ENCODE measurements at regions not wholly inside any gene's neighbourhood (a gene's known extent, or its start where the extent isn't known, plus 50 kb on each side); places are given as distances from the start of the nearest gene placed in this dataset.
A peak's percentile ranks its signal among the peaks of the same experiment; 100 is the strongest.

DNA sequence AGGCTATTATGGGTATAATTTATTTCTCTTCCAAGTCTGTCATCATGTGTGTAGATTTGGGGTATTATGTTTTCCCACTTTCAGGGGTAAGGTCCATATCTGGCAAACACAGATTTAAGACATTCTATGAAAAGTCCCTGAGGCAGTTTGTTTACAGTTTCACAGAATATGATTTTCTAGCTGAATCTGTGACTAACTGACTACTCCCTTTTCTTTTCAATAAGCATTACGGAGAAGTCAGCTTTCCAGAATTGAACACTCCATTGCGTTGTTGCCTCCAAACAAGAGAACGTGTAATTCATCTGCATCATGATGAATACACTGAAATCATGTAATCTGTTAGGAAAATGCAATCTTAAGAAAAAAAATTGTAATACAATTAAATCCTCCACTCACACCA is 226.7 kb upstream of the SFRP2 start:
- Mint-ChIP-seq H3K4me1 (peaks cover 2% of the 10 kb centered on the region), H3K27ac (no peak overlapping the region)

DNA sequence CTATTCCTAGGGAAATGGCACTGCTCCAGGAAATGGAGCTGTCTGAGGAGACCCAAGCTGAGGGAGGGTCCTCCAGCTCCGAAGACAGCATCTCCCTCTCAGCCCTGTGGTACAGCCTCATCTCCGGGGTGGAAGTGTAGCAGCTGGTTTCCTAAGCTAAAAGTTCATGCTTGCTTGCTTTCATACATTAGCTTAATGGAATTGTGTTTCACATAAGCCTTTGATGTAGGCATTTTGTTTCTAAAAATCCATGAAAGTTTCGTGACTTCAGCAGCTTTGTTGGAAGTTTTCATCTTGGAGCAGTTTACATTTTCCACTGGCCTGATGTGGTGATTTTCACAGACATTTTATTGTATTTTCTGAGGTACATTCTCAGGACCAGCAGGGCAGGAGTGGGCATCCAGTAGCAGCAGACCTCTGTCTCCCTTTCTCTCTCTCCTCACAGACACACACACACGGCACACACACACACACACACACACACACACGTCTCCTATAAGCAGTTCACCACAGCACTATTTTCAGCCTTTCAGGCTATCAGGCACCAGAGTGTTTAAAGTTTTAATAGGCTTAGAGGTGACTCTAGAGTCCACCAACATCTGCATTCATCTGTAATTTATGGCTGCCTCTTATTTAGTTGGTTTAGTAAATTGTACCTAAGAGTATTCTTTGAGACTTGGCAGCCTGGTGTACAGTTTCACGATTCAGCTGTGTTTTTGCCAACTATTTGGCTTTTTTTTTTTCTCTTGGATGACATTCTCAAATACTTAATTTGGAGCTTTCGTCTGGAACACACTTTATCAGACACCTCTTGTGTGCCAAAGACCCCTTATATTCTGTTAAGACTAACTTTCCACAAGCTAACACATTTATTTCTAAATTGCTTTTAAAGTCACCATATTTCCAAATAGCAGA is 225.8 kb upstream of the SFRP2 start:
- Mint-ChIP-seq H3K9me3 (no peaks in the 10 kb centered on the region), H3K36me3 (no peaks in the 10 kb centered on the region), H3K27me3 (ENCODE audit: low read depth) (no peaks in the 10 kb centered on the region), H3K4me1 (peaks cover 2% of the 10 kb centered on the region), H3K4me3 (no peak overlapping the region), H3K27ac (peak overlapping the region; percentile 7)
- TF ChIP-seq, protein P1, sequence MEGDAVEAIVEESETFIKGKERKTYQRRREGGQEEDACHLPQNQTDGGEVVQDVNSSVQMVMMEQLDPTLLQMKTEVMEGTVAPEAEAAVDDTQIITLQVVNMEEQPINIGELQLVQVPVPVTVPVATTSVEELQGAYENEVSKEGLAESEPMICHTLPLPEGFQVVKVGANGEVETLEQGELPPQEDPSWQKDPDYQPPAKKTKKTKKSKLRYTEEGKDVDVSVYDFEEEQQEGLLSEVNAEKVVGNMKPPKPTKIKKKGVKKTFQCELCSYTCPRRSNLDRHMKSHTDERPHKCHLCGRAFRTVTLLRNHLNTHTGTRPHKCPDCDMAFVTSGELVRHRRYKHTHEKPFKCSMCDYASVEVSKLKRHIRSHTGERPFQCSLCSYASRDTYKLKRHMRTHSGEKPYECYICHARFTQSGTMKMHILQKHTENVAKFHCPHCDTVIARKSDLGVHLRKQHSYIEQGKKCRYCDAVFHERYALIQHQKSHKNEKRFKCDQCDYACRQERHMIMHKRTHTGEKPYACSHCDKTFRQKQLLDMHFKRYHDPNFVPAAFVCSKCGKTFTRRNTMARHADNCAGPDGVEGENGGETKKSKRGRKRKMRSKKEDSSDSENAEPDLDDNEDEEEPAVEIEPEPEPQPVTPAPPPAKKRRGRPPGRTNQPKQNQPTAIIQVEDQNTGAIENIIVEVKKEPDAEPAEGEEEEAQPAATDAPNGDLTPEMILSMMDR (IDR thresholded peaks at IDR 0.05; ENCODE audit: unreplicated experiment), result no peak
- DNase-seq (ENCODE audit: low spot score in 2 of 2, unreplicated experiment in 2 of 2), result no peak

More for the DNA sequence above, 226.7 kb upstream of the SFRP2 start:
- no peak for DNase-seq (ENCODE audit: low spot score in 2 of 2, unreplicated experiment in 2 of 2)
- TF ChIP-seq, protein P1 (IDR thresholded peaks at IDR 0.05; ENCODE audit: unreplicated experiment), result no peak
- Mint-ChIP-seq H3K9me3 (no peaks in the 10 kb centered on the region), H3K4me3 (no peak overlapping the region), H3K27me3 (ENCODE audit: low read depth) (no peaks in the 10 kb centered on the region), H3K36me3 (no peaks in the 10 kb centered on the region)

DNA sequence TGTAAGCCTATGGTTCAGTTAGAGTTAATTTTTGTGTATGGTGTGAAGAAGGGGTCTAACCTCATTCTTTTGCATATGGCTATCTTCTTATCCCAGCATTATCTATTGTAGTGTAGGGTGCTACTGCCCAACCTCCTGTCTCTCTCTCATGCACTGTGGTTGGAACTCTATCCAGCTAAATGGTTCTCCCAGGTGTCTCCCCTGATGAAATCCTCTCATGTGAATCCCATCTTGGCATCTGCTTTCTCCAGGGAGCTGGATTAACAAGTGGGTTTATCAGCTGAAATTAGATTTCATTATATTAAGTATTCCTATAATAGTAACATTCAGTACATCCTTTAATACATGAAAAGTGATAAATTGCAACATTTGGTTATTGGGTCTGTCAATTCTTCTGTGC is 224.7 kb upstream of the SFRP2 start:
- no peaks in the 10 kb centered on the region for H3K27me3 Mint-ChIP-seq (ENCODE audit: low read depth)
- DNase-seq (ENCODE audit: low spot score in 2 of 2, unreplicated experiment in 2 of 2), result no peak
- H3K27ac Mint-ChIP-seq, result no peak overlapping the region
- H3K9me3 Mint-ChIP-seq, result no peaks in the 10 kb centered on the region
- TF ChIP-seq, protein P1 (IDR thresholded peaks at IDR 0.05; ENCODE audit: unreplicated experiment), result no peak
- peaks cover 2% of the 10 kb centered on the region for H3K4me1 Mint-ChIP-seq
- no peak overlapping the region for H3K4me3 Mint-ChIP-seq
- no peaks in the 10 kb centered on the region for H3K36me3 Mint-ChIP-seq

DNA sequence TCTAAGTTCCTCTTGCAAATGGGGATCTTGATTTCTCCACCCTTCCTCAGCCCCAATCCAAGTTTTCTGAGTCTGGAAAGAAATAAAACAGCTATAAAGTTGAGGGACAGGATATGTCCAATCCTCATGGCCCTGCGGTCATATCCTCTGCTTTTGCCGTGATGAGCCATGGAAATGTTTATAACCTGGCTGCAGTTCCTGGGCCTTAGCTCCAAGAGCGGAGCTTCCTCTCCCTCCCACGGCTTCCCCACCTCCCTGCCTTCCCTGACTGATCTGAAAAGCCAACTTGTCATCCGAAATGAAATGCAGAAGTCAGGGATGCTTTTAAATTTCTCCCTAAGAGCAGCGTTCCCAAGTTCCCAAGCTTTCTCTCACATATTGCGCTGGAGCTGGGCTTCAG is 221.5 kb upstream of the SFRP2 start:
- no peaks in the 10 kb centered on the region for H3K36me3 Mint-ChIP-seq
- no peak overlapping the region for H3K4me3 Mint-ChIP-seq
- no peak overlapping the region for H3K27ac Mint-ChIP-seq
- TF ChIP-seq, protein P1 (IDR thresholded peaks at IDR 0.05; ENCODE audit: unreplicated experiment), result no peak
- peaks cover 5% of the 10 kb centered on the region for H3K4me1 Mint-ChIP-seq
- no peaks in the 10 kb centered on the region for H3K9me3 Mint-ChIP-seq
- H3K27me3 Mint-ChIP-seq (ENCODE audit: low read depth), result no peaks in the 10 kb centered on the region
- DNase-seq (ENCODE audit: low spot score in 2 of 2, unreplicated experiment in 2 of 2), result no peak

DNA sequence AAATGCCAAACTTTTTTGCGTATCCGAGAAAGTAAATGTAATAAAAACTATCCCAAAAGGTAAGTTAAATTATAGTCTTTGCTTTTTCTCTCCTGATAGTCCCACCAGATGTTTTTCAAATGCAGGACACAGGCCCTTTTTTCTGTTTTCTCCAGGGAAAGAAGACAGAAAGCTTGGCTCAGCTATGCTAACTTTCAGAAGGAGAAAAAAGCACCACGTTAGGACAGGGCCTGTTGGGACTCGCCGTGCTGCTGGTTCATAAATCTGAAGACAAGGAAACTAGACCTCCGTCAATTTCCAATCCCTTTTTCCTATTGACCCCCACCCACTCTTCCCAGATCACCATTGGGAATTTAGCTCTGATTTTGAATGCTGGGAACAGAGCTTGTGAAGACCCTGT is 220.9 kb upstream of the SFRP2 start:
- Mint-ChIP-seq H3K4me1 (peaks cover 3% of the 10 kb centered on the region), H3K4me3 (no peak overlapping the region), H3K27me3 (ENCODE audit: low read depth) (no peaks in the 10 kb centered on the region), H3K9me3 (no peaks in the 10 kb centered on the region), H3K27ac (no peak overlapping the region), H3K36me3 (no peaks in the 10 kb centered on the region)
- TF ChIP-seq, protein P1 (IDR thresholded peaks at IDR 0.05; ENCODE audit: unreplicated experiment), result no peak
- DNase-seq (ENCODE audit: low spot score in 2 of 2, unreplicated experiment in 2 of 2), result no peak

All from mesothelial cell of epicardium (in vitro differentiated cells).